ENCODE measurements at regions not wholly inside any gene's neighbourhood (a gene's known extent, or its start where the extent isn't known, plus 50 kb on each side); places are given as distances from the start of the nearest gene placed in this dataset.
"Not testable (repeated sequence)": the region's sequence is repeated elsewhere in the genome, so short reads cannot be mapped to it uniquely, and the experiment has no call there.

GRCh38 chr10:84685047-84685660, 356.8 kb downstream of the CCSER2 start:
- in situ Hi-C loops (cut with HindIII; ENCODE audit: low pct_unique_long_range_greater_than_20kb, low sequenced_read_pairs), result no loop called here
- DNase-seq (ENCODE audit: low read depth), result no peak

GRCh38 chr10:84693006-84693405, 364.6 kb downstream of the CCSER2 start:
- no peak for DNase-seq (ENCODE audit: low read depth)
- in situ Hi-C loops (cut with HindIII; ENCODE audit: low pct_unique_long_range_greater_than_20kb, low sequenced_read_pairs), result no loop called here

- DNase-seq (ENCODE audit: low read depth), result no peak
- in situ Hi-C loops (cut with HindIII; ENCODE audit: low pct_unique_long_range_greater_than_20kb, low sequenced_read_pairs), result no loop called here
Observed at GRCh38 chr10:84695902-84696301, 367.5 kb downstream of the CCSER2 start.

GRCh38 chr10:84696610-84697009, 368.2 kb downstream of the CCSER2 start:
- in situ Hi-C loops (cut with HindIII; ENCODE audit: low pct_unique_long_range_greater_than_20kb, low sequenced_read_pairs), result no loop called here
- DNase-seq (ENCODE audit: low read depth), result no peak

GRCh38 chr10:84698989-84699388, 370.6 kb downstream of the CCSER2 start:
- in situ Hi-C loops (cut with HindIII; ENCODE audit: low pct_unique_long_range_greater_than_20kb, low sequenced_read_pairs), result no loop called here
- DNase-seq (ENCODE audit: low read depth), result no peak

GRCh38 chr10:84700668-84701369, 372.4 kb downstream of the CCSER2 start:
- no peak for DNase-seq (ENCODE audit: low read depth)
- in situ Hi-C loops (cut with HindIII; ENCODE audit: low pct_unique_long_range_greater_than_20kb, low sequenced_read_pairs), result no loop called here

- in situ Hi-C loops (cut with HindIII; ENCODE audit: low pct_unique_long_range_greater_than_20kb, low sequenced_read_pairs), result no loop called here
- no peak for DNase-seq (ENCODE audit: low read depth)
Observed at GRCh38 chr10:84701370-84701720, 373.0 kb downstream of the CCSER2 start.

GRCh38 chr10:84704101-84704500, 375.7 kb downstream of the CCSER2 start:
- in situ Hi-C loops (cut with HindIII; ENCODE audit: low pct_unique_long_range_greater_than_20kb, low sequenced_read_pairs), result no loop called here
- no peak for DNase-seq (ENCODE audit: low read depth)

GRCh38 chr10:84706431-84706830, 378.0 kb downstream of the CCSER2 start:
- DNase-seq (ENCODE audit: low read depth), result no peak
- in situ Hi-C loops (cut with HindIII; ENCODE audit: low pct_unique_long_range_greater_than_20kb, low sequenced_read_pairs), result no loop called here

- DNase-seq (ENCODE audit: low read depth), result no peak
- in situ Hi-C loops (cut with HindIII; ENCODE audit: low pct_unique_long_range_greater_than_20kb, low sequenced_read_pairs), result no loop called here
Observed at GRCh38 chr10:84706875-84707274, 378.5 kb downstream of the CCSER2 start.

- DNase-seq (ENCODE audit: low read depth), result peak; percentile 12
- in situ Hi-C loops (cut with HindIII; ENCODE audit: low pct_unique_long_range_greater_than_20kb, low sequenced_read_pairs), result no loop called here
Observed at GRCh38 chr10:84715911-84716310, 387.5 kb downstream of the CCSER2 start.

- in situ Hi-C loops (cut with HindIII; ENCODE audit: low pct_unique_long_range_greater_than_20kb, low sequenced_read_pairs), result no loop called here
Observed at GRCh38 chr10:84718877-84719616, 390.7 kb downstream of the CCSER2 start.

GRCh38 chr10:84719687-84720086, 391.3 kb downstream of the CCSER2 start:
- in situ Hi-C loops (cut with HindIII; ENCODE audit: low pct_unique_long_range_greater_than_20kb, low sequenced_read_pairs), result no loop called here
- no peak for DNase-seq (ENCODE audit: low read depth)

More at GRCh38 chr10:84718877-84719616, 390.7 kb downstream of the CCSER2 start:
- DNase-seq (ENCODE audit: low read depth), result no peak

GRCh38 chr10:84727398-84727797, 399.0 kb downstream of the CCSER2 start:
- in situ Hi-C loops (cut with HindIII; ENCODE audit: low pct_unique_long_range_greater_than_20kb, low sequenced_read_pairs), result no loop called here
- DNase-seq (ENCODE audit: low read depth), result no peak

GRCh38 chr10:84739126-84739525, 410.7 kb downstream of the CCSER2 start:
- in situ Hi-C loops (cut with HindIII; ENCODE audit: low pct_unique_long_range_greater_than_20kb, low sequenced_read_pairs); DNase-seq (ENCODE audit: low read depth): not testable (repeated sequence)

GRCh38 chr10:84739641-84740040, 411.3 kb downstream of the CCSER2 start:
- in situ Hi-C loops (cut with HindIII; ENCODE audit: low pct_unique_long_range_greater_than_20kb, low sequenced_read_pairs), result no loop called here
- no peak for DNase-seq (ENCODE audit: low read depth)

- in situ Hi-C loops (cut with HindIII; ENCODE audit: low pct_unique_long_range_greater_than_20kb, low sequenced_read_pairs), result no loop called here
- DNase-seq (ENCODE audit: low read depth), result no peak
Observed at GRCh38 chr10:84743483-84743882, 415.1 kb downstream of the CCSER2 start.

- no peak for DNase-seq (ENCODE audit: low read depth)
- in situ Hi-C loops (cut with HindIII; ENCODE audit: low pct_unique_long_range_greater_than_20kb, low sequenced_read_pairs), result no loop called here
Observed at GRCh38 chr10:84755311-84755710, 426.9 kb downstream of the CCSER2 start.

GRCh38 chr10:84756653-84757052, 428.3 kb downstream of the CCSER2 start:
- in situ Hi-C loops (cut with HindIII; ENCODE audit: low pct_unique_long_range_greater_than_20kb, low sequenced_read_pairs); DNase-seq (ENCODE audit: low read depth): not testable (repeated sequence)

Data from Caki2 (cell line).